GM12892 (cell line): ENCODE measurements at regions not wholly inside any gene's neighbourhood (a gene's known extent, or its start where the extent isn't known, plus 50 kb on each side); places are given as distances from the start of the nearest gene placed in this dataset.

ENCODE experiments used
- POLR2A ChIP-seq: IDR thresholded peaks from 2 replicates; pipeline ENCODE4 v1.6.1; 2011; ENCODE audit warnings: low read depth, low read length, control low read depth
- POLR2AphosphoS5 ChIP-seq: IDR thresholded peaks from 2 replicates; pipeline ENCODE4 v1.6.1; 2011; ENCODE audit warnings: low read depth, low read length, control low read depth

GRCh38 chr14:66216763-66217162, 269.4 kb upstream of the CCDC196 start:
- TF ChIP-seq POLR2A (no peak), POLR2AphosphoS5 (no peak)
